ENCODE measurements at regions not wholly inside any gene's neighbourhood (a gene's known extent, or its start where the extent isn't known, plus 50 kb on each side); places are given as distances from the start of the nearest gene placed in this dataset.

DNA sequence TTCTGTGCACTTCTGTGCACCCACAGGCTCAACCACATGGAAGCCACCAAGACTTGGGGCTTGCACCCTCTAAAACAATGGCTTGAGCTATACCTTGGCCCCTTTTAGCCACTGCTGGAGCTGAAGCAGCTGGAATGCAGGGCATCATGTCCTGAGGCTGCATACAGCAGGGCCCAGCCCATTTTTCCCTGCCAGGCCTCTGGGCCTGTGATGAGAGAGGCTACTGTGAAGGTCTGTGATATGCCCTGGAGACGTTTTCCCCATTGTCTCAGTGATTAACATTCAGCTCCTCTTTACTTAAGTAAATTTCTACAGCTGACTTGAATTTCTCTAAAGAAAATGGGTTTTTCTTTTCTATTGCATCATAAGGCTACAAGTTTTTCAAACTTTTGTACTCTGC lies 134.0 kb upstream of the EGFLAM start:
- Histone ChIP-seq H3K27ac (ENCODE audit: low read length) (no peak overlapping the region), H3K9me3 (replicated peaks; ENCODE audit: control insufficient read depth, low read depth, low read length) (no peaks in the 10 kb centered on the region), H3K36me3 (ENCODE audit: control insufficient read depth, insufficient read depth, low read length) (no peaks in the 10 kb centered on the region), H3K27me3 (ENCODE audit: control insufficient read depth, insufficient read depth, low read length) (no peaks in the 10 kb centered on the region), H3K4me1 (ENCODE audit: control insufficient read depth, insufficient read depth, low read length) (no peaks in the 10 kb centered on the region), H3K4me3 (ENCODE audit: low read length) (no peak overlapping the region)
- WGBS (ENCODE audit: insufficient coverage) = no CpG with 5 or more reads among the region's 1 CpG
- DNase-seq = no peak

DNA sequence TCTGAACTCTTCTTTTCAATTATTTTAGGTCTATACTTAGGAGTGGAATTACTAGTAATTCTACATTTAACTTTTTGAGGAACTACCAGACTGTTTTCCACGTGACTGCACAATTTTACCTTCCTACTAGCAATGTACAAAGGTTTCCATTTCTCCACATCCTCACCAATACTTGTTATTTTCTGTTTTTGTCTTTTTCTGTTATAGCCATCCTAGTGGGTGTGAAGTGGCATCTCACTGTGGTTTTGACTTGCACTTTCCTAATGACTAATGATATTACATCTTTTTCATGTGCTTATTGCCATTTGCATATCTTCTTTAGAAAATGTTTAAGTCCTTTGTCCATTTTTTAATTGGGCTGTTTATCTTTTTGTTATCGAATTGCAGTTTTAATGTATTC lies 136.9 kb upstream of the EGFLAM start:
- Histone ChIP-seq H3K4me3 (ENCODE audit: low read length) (no peak overlapping the region), H3K36me3 (ENCODE audit: control insufficient read depth, insufficient read depth, low read length) (no peaks in the 10 kb centered on the region), H3K4me1 (ENCODE audit: control insufficient read depth, insufficient read depth, low read length) (no peaks in the 10 kb centered on the region), H3K27me3 (ENCODE audit: control insufficient read depth, insufficient read depth, low read length) (no peaks in the 10 kb centered on the region), H3K27ac (ENCODE audit: low read length) (no peak overlapping the region), H3K9me3 (replicated peaks; ENCODE audit: control insufficient read depth, low read depth, low read length) (no peaks in the 10 kb centered on the region)
- no CpG with 5 or more reads among the region's 2 CpGs for WGBS (ENCODE audit: insufficient coverage)
- no peak for DNase-seq

DNA sequence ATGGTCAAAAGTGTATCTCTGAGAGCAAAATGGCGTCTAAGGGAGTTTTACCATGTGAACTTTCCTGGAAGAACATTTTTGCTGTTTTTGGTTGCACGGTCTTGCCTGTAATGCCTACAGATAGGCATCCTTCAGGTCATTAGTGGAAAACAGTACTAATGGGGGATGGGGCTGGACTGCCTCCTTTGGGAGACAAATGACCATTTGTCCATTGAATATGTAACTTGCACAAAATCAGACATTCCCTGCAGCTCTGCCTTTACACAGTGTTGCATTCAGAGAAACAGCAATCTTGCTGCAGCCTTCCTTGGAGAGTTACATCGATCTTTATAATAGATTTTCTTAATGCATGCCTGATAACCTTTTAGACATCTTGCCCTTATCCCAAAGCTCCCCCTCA lies 138.5 kb upstream of the EGFLAM start:
- Histone ChIP-seq H3K36me3 (ENCODE audit: control insufficient read depth, insufficient read depth, low read length) (no peaks in the 10 kb centered on the region), H3K27ac (ENCODE audit: low read length) (no peak overlapping the region), H3K4me3 (ENCODE audit: low read length) (no peak overlapping the region), H3K9me3 (replicated peaks; ENCODE audit: control insufficient read depth, low read depth, low read length) (no peaks in the 10 kb centered on the region), H3K4me1 (ENCODE audit: control insufficient read depth, insufficient read depth, low read length) (no peaks in the 10 kb centered on the region), H3K27me3 (ENCODE audit: control insufficient read depth, insufficient read depth, low read length) (no peaks in the 10 kb centered on the region)
- 88% methylated on average over 3 of the region's 3 CpGs for WGBS (ENCODE audit: insufficient coverage)
- no peak for DNase-seq

DNA sequence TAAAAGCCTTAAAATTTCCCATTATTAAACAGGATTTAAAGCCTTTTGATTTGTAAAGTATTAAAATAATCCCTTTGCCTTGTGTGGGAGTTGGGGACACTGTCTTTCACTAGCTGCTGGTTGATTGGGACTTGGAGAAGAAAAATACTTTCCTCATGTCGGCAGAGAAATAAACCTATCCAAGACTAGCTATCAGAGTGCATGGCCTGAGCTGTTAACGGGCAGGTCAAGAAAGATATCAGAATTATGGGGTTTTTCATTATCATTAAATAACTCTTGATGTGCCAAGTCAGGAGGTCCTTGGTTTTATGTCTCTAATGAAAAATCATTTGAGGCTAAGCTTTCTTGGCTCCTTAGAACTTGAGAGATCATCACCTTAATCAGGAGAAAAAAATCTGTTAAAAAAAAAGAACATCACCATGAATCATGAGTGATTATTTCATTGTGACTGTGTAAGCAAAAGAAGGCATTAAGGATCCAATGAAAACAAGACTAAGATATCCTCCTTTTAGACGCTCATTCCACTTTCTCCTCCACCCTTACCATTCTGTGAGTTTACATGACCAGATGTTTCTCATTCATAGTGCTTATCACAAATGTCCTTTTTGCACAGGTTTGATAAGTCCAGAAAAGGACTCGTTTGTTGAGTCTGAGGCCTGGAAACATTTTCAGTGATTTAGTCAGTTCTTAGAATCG lies 140.4 kb upstream of the EGFLAM start:
- DNase-seq = no peak
- no peak overlapping the region for H3K4me3 ChIP-seq (ENCODE audit: low read length)
- 53% methylated on average over 3 of the region's 5 CpGs for WGBS (ENCODE audit: insufficient coverage)
- no peaks in the 10 kb centered on the region for H3K27me3 ChIP-seq (ENCODE audit: control insufficient read depth, insufficient read depth, low read length)
- H3K36me3 ChIP-seq (ENCODE audit: control insufficient read depth, insufficient read depth, low read length) = no peaks in the 10 kb centered on the region
- H3K27ac ChIP-seq (ENCODE audit: low read length) = no peak overlapping the region
- no peaks in the 10 kb centered on the region for H3K9me3 ChIP-seq (replicated peaks; ENCODE audit: control insufficient read depth, low read depth, low read length)
- H3K4me1 ChIP-seq (ENCODE audit: control insufficient read depth, insufficient read depth, low read length) = peaks cover 2% of the 10 kb centered on the region

DNA sequence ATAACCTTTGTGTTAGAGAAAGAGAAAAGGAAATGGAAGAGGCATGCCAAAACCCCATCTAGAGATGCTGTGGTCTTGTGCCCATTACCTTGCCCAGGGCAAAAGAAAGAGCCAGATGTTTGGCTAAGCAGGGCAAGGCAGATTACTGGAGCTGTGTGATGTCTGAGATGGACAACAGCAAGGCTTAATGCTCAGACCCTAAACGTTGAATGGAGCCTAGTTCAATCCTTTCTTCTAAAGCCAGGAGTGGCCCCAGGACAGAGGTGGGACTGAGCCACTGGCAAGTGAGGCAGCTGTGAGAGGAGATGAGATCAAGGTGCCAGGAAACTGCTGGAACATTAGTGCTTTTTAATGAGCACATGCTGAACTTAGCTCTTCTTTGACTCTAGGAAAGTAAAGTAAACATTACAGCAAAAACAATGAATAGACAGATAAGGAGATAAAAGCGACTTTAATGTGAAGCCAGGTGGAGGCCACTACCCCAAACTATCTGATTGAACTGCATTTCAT lies 143.0 kb upstream of the EGFLAM start:
- 14% methylated on average over 1 of the region's 2 CpGs for WGBS (ENCODE audit: insufficient coverage)
- DNase-seq = no peak
- Histone ChIP-seq H3K36me3 (ENCODE audit: control insufficient read depth, insufficient read depth, low read length) (no peaks in the 10 kb centered on the region), H3K27me3 (ENCODE audit: control insufficient read depth, insufficient read depth, low read length) (no peaks in the 10 kb centered on the region), H3K27ac (ENCODE audit: low read length) (no peak overlapping the region), H3K9me3 (replicated peaks; ENCODE audit: control insufficient read depth, low read depth, low read length) (no peaks in the 10 kb centered on the region), H3K4me3 (ENCODE audit: low read length) (no peak overlapping the region), H3K4me1 (ENCODE audit: control insufficient read depth, insufficient read depth, low read length) (peaks cover 2% of the 10 kb centered on the region)

DNA sequence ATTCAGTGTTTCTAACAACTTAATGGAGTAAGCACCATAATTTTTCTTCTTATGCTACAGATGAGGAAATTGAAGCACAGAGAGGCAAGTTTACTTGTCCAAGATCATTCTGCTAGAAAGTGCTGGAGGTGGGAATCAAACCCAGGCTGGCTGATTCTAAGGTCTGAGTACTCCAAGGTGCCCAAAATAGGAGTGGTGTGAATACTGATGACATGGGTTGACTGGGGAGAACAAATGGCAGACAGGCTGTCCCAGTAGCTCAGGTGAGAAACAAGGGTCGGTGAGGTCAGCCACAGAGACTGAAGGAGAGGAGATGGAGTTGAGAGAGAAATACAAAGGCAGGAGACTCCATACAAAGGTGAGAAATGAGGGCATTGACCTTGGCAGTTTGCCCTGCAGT lies 144.5 kb upstream of the EGFLAM start:
- no peak for DNase-seq
- Histone ChIP-seq H3K27me3 (ENCODE audit: control insufficient read depth, insufficient read depth, low read length) (no peaks in the 10 kb centered on the region), H3K36me3 (ENCODE audit: control insufficient read depth, insufficient read depth, low read length) (no peaks in the 10 kb centered on the region), H3K4me3 (ENCODE audit: low read length) (no peak overlapping the region), H3K27ac (ENCODE audit: low read length) (no peak overlapping the region), H3K4me1 (ENCODE audit: control insufficient read depth, insufficient read depth, low read length) (peaks cover 2% of the 10 kb centered on the region), H3K9me3 (replicated peaks; ENCODE audit: control insufficient read depth, low read depth, low read length) (no peaks in the 10 kb centered on the region)
- WGBS (ENCODE audit: insufficient coverage) = 53% methylated on average over 1 of the region's 1 CpG

DNA sequence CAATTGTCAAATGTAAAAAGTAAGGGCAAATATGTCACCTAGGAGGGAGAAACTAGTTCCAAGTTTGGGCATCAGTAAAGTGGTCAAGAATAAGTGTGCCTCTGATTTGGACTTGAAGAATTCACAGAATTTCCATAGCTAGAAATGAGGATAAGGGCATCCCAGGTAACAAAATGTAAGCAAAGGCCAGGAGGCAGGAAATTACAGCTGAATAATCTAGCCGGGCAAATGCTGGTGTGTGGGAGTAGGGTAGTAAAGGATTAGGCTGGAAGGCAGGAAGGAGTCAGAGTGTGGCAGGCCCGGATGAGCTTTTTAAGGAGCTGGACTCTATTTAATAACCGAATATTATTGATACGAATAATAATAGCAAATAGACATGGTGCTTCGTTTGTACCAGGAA lies 144.9 kb upstream of the EGFLAM start:
- H3K4me3 ChIP-seq (ENCODE audit: low read length) = no peak overlapping the region
- 63% methylated on average over 1 of the region's 5 CpGs for WGBS (ENCODE audit: insufficient coverage)
- H3K4me1 ChIP-seq (ENCODE audit: control insufficient read depth, insufficient read depth, low read length) = peaks cover 2% of the 10 kb centered on the region
- H3K36me3 ChIP-seq (ENCODE audit: control insufficient read depth, insufficient read depth, low read length) = no peaks in the 10 kb centered on the region
- no peak for DNase-seq
- no peaks in the 10 kb centered on the region for H3K9me3 ChIP-seq (replicated peaks; ENCODE audit: control insufficient read depth, low read depth, low read length)
- no peaks in the 10 kb centered on the region for H3K27me3 ChIP-seq (ENCODE audit: control insufficient read depth, insufficient read depth, low read length)
- no peak overlapping the region for H3K27ac ChIP-seq (ENCODE audit: low read length)

DNA sequence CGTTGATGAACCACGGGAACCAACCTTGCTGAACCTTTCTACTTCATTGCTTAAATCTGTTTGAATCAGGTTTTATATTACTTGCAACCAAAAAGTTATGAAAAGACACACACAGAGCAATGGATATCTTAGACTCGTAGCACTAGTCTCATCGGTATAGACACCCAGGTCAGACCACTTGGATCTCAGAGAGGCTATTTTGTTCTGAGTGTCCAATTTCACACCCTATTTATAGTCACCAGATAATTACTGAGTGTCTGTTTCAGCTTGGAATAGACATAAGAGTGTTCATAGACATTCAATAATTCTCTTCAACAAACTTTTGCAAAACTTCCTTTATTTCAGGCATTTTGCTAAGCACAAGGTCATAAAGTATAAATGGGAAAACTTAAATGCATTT lies 145.4 kb upstream of the EGFLAM start:
- Histone ChIP-seq H3K36me3 (ENCODE audit: control insufficient read depth, insufficient read depth, low read length) (no peaks in the 10 kb centered on the region), H3K4me3 (ENCODE audit: low read length) (no peak overlapping the region), H3K9me3 (replicated peaks; ENCODE audit: control insufficient read depth, low read depth, low read length) (no peaks in the 10 kb centered on the region), H3K27ac (ENCODE audit: low read length) (no peak overlapping the region), H3K4me1 (ENCODE audit: control insufficient read depth, insufficient read depth, low read length) (peaks cover 2% of the 10 kb centered on the region), H3K27me3 (ENCODE audit: control insufficient read depth, insufficient read depth, low read length) (no peaks in the 10 kb centered on the region)
- no CpG with 5 or more reads among the region's 4 CpGs for WGBS (ENCODE audit: insufficient coverage)
- DNase-seq = peak; percentile 26

DNA sequence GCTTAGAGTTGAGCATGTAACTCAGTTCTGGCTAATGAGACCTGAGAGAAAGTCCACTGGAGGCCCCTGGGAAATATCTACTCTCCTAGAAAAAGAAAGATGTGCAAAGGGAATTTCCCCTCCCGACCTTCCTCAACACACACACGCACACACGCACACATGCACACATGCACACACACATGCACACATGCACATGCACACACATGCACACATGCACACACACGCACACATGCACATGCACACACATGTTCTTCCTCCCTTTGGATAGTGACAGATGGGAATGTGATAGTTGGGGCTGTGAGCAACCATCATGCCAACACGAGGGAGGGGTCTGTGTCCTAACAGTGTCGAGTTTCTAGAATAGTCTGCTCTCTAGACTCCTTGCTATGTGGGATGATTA lies 148.2 kb upstream of the EGFLAM start:
- no CpG with 5 or more reads among the region's 6 CpGs for whole genome bisulfite sequencing (ENCODE audit: insufficient coverage)
- Histone ChIP-seq H3K4me3 (ENCODE audit: low read length) (no peak overlapping the region), H3K36me3 (ENCODE audit: control insufficient read depth, insufficient read depth, low read length) (no peaks in the 10 kb centered on the region)

DNA sequence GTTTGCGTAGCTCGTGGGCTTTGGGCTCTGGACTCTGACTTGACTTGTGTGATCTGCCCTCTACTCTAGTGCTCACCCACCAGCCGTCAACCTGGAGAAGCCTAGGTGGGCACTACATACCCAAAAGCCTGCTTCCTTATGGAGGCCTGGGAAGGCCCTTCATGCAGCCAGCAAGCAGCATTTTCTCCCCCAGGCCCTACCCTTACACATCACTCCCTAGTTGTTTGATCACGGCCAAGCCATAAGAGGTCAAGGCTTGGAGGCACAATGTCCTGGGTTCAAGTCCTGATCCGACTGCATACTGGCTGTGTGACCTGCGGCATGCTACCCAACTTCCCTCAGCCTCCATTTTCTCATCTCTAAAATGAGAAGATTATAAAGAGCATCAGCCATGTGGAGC lies 151.3 kb upstream of the EGFLAM start:
- no peak for DNase-seq
- Histone ChIP-seq H3K27ac (ENCODE audit: low read length) (no peak overlapping the region), H3K4me3 (ENCODE audit: low read length) (no peak overlapping the region), H3K9me3 (replicated peaks; ENCODE audit: control insufficient read depth, low read depth, low read length) (no peaks in the 10 kb centered on the region), H3K36me3 (ENCODE audit: control insufficient read depth, insufficient read depth, low read length) (no peaks in the 10 kb centered on the region), H3K27me3 (ENCODE audit: control insufficient read depth, insufficient read depth, low read length) (no peaks in the 10 kb centered on the region), H3K4me1 (ENCODE audit: control insufficient read depth, insufficient read depth, low read length) (no peaks in the 10 kb centered on the region)
- whole genome bisulfite sequencing (ENCODE audit: insufficient coverage) = 83% methylated on average over 4 of the region's 6 CpGs

More for the DNA sequence above, 148.2 kb upstream of the EGFLAM start:
- no peaks in the 10 kb centered on the region for H3K27me3 ChIP-seq (ENCODE audit: control insufficient read depth, insufficient read depth, low read length)
- no peak for DNase-seq
- no peaks in the 10 kb centered on the region for H3K9me3 ChIP-seq (replicated peaks; ENCODE audit: control insufficient read depth, low read depth, low read length)
- peaks cover 2% of the 10 kb centered on the region for H3K4me1 ChIP-seq (ENCODE audit: control insufficient read depth, insufficient read depth, low read length)
- H3K27ac ChIP-seq (ENCODE audit: low read length) = no peak overlapping the region

DNA sequence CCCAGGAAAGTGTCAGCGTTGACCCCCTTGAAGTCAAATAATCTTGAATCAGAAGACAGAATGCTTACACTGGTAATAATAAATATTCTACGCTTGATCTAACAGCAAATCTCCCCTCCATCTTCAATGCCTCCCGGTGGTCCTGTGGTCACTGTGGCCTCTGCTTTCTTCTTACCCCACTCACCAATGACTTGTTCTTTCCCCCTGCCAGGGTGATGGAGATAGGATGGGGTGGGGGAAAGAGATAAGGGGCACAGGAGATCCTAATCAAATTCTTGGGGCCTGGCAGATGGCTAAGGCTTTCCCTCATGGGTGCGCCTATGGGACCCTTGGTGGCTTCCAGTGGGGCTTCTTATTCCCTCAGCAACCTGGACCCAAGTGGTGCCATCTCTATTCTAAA lies 152.6 kb upstream of the EGFLAM start:
- WGBS (ENCODE audit: insufficient coverage) = 90% methylated on average over 1 of the region's 4 CpGs
- Histone ChIP-seq H3K27me3 (ENCODE audit: control insufficient read depth, insufficient read depth, low read length) (no peaks in the 10 kb centered on the region), H3K27ac (ENCODE audit: low read length) (no peak overlapping the region), H3K4me1 (ENCODE audit: control insufficient read depth, insufficient read depth, low read length) (no peaks in the 10 kb centered on the region), H3K4me3 (ENCODE audit: low read length) (no peak overlapping the region), H3K36me3 (ENCODE audit: control insufficient read depth, insufficient read depth, low read length) (no peaks in the 10 kb centered on the region), H3K9me3 (replicated peaks; ENCODE audit: control insufficient read depth, low read depth, low read length) (no peaks in the 10 kb centered on the region)
- DNase-seq = no peak

Data from muscle of leg (tissue), 3 donors.